Cardiac fibroblast (primary cell): ENCODE measurements at regions not wholly inside any gene's neighbourhood (a gene's known extent, or its start where the extent isn't known, plus 50 kb on each side); places are given as distances from the start of the nearest gene placed in this dataset.
A peak's percentile ranks its signal among the peaks of the same experiment; 100 is the strongest.

ENCODE experiments used
- DNase-seq, 2 donors: peaks; one replicate each; pipeline versions ENCODE4 v3.0.0 to v3.0.0-alpha.2; 2010; ENCODE audit warnings: low read depth in 2 of 2
- H3K4me3 ChIP-seq, 2 donors: replicated peaks in 1 of 2; 1 replicate in 1 of 2; 2 replicates in 1 of 2; pipeline ENCODE4 v1.5.1; 2011; ENCODE audit warnings: low read depth in 2 of 2, low read length in 2 of 2, mild to moderate bottlenecking in 2 of 2, moderate library complexity in 1 of 2
- TF ChIP-seq, protein P1 (sequence below): IDR thresholded peaks from one replicate; pipeline ENCODE4 v1.5.1; 2011; ENCODE audit warnings: low read depth, mild to moderate bottlenecking, low read length, inconsistent platforms

DNA sequence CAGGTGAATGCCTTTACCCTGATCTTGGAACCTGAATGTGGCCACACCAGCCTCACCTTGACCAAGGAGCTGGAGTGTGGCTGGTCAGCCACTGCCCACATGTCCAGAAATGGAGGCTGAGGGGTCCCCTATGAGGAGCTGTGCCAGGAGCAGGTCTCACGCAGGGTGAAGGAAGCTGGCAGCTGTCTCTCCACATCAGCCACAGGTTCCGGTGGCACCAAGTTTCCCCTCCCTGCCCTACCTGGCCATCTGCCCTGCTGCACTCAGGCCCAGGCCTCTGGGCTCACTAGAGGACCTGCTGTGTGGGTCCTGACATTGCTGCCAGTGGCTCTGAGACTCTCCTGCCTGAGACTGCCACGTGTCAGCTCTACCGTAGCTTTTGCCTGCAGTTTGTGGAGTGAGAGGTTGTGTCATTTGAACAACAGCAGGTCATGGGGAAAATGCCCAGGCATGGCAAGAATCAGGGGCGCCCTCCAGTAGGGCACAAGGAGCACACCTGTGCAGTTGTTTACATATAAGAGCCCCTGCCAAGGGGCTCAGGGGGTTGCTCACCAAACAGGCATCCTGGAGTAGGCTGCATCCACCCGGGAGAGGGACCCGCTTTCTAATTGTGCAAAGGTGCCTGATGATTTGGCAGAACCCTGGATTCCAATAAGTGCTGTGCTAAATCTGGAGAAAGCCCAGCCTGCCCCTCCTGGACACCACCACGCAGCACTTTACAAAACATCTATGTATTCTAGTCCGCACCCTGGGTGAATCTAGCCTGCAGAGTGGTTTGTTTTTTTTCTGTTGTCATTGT, 258.5 kb upstream of the TLE3 start:
- no peak for DNase-seq
- TF ChIP-seq, protein P1, sequence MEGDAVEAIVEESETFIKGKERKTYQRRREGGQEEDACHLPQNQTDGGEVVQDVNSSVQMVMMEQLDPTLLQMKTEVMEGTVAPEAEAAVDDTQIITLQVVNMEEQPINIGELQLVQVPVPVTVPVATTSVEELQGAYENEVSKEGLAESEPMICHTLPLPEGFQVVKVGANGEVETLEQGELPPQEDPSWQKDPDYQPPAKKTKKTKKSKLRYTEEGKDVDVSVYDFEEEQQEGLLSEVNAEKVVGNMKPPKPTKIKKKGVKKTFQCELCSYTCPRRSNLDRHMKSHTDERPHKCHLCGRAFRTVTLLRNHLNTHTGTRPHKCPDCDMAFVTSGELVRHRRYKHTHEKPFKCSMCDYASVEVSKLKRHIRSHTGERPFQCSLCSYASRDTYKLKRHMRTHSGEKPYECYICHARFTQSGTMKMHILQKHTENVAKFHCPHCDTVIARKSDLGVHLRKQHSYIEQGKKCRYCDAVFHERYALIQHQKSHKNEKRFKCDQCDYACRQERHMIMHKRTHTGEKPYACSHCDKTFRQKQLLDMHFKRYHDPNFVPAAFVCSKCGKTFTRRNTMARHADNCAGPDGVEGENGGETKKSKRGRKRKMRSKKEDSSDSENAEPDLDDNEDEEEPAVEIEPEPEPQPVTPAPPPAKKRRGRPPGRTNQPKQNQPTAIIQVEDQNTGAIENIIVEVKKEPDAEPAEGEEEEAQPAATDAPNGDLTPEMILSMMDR, result no peak
- H3K4me3 ChIP-seq, result no peak overlapping the region

- TF ChIP-seq, protein P1, result peak; percentile 28
- DNase-seq, result no peak
- H3K4me3 ChIP-seq, result no peak overlapping the region
Measured at GRCh38 chr15:70355275-70355795, 257.6 kb upstream of the TLE3 start.

- H3K4me3 ChIP-seq, result no peak overlapping the region
- TF ChIP-seq, protein P1, result no peak
- DNase-seq, result no peak
Measured at GRCh38 chr15:70354346-70354905, 256.7 kb upstream of the TLE3 start.

DNA sequence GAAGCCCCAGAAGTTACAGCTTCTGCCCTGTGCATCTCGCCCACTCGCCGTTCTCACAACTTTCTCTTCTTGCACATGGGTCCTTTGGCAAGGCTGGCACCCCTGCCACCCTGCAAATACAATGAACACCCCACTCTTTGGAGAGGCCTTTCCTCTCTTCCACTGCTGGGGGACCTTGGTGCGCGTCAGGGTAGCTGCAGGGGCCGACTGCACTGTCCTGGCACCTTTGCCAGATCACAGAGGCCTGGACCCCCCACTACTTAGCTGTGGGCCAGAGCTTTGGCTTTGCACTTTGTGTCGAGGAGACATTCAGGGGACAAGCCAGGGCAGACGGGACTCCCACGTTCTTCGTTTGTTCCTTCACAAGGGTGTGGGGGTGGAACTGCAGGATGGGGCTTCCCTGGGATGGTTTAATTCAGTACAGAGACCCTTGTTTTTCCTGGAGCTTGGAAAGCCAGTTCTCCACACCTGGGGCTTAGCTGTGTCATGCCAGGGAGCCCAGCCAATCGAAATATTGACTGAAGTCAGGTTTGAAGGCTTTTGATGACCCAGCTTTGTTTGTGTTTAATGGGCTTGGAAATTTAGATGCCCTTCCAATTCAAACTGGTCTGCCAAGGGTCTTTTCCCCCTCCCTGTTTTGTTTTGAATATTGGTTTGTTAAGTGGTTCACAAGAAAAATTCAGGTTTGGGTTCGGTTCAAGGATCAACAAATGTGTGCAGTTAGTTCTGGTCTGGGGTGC, 256.1 kb upstream of the TLE3 start:
- TF ChIP-seq, protein P1, result no peak
- no peak overlapping the region for H3K4me3 ChIP-seq
- no peak for DNase-seq

- TF ChIP-seq, protein P1, result no peak
Measured at GRCh38 chr15:70351941-70352774, 254.4 kb upstream of the TLE3 start.

DNA sequence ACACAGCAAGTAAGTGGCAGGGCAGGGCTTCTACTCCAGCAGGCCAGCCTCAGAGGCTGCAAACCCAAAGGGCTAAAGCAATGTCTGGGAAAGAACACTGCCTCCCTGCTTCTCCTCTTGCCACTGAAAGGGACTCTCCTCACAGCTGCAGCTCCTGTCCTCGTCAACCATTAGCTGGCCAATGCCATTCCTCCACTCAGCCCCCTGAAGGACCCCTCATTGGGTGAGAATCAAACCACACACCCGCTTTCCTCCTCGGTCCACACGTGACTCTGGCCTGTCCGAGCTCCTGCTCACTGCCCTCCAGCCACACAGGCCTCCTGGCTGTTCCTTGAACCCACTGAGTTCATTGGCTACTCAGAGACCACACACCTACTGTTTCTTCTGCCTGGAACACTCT, 253.7 kb upstream of the TLE3 start:
- no peak for DNase-seq
- H3K4me3 ChIP-seq, result no peak overlapping the region
- TF ChIP-seq, protein P1, result no peak

More at GRCh38 chr15:70351941-70352774, 254.4 kb upstream of the TLE3 start:
- DNase-seq, result no peak
- no peak overlapping the region for H3K4me3 ChIP-seq
